ENCODE measurements at regions not wholly inside any gene's neighbourhood (a gene's known extent, or its start where the extent isn't known, plus 50 kb on each side); places are given as distances from the start of the nearest gene placed in this dataset.

GRCh38 chr1:208923946-208924720 lies 659.4 kb upstream of the CAMK1G start:
- no peak for DNase-seq

GRCh38 chr1:208924928-208925327 lies 658.6 kb upstream of the CAMK1G start:
- DNase-seq, result no peak

GRCh38 chr1:208928349-208929010 lies 655.0 kb upstream of the CAMK1G start:
- no peak for DNase-seq

- DNase-seq, result no peak
Observed at GRCh38 chr1:208929575-208929974, 653.9 kb upstream of the CAMK1G start.

GRCh38 chr1:208931936-208932335 lies 651.6 kb upstream of the CAMK1G start:
- no peak for DNase-seq

GRCh38 chr1:208933984-208934525 lies 649.5 kb upstream of the CAMK1G start:
- no peak for DNase-seq

GRCh38 chr1:208934933-208935332 lies 648.6 kb upstream of the CAMK1G start:
- DNase-seq, result no peak

GRCh38 chr1:208935517-208936187 lies 647.9 kb upstream of the CAMK1G start:
- no peak for DNase-seq

- DNase-seq, result no peak
Observed at GRCh38 chr1:208939537-208940085, 643.9 kb upstream of the CAMK1G start.

GRCh38 chr1:208942394-208943130 lies 641.0 kb upstream of the CAMK1G start:
- no peak for DNase-seq

GRCh38 chr1:208943291-208943690 lies 640.2 kb upstream of the CAMK1G start:
- DNase-seq, result no peak

- no peak for DNase-seq
Observed at GRCh38 chr1:208944981-208945451, 638.5 kb upstream of the CAMK1G start.

- DNase-seq, result no peak
Observed at GRCh38 chr1:208950206-208950605, 633.3 kb upstream of the CAMK1G start.

GRCh38 chr1:208951026-208951525 lies 632.4 kb upstream of the CAMK1G start:
- no peak for DNase-seq

GRCh38 chr1:208951908-208952307 lies 631.6 kb upstream of the CAMK1G start:
- DNase-seq, result no peak

GRCh38 chr1:208962867-208963266 lies 620.6 kb upstream of the CAMK1G start:
- DNase-seq, result no peak

- no peak for DNase-seq
Observed at GRCh38 chr1:208965351-208965750, 618.2 kb upstream of the CAMK1G start.

GRCh38 chr1:208967334-208967733 lies 616.2 kb upstream of the CAMK1G start:
- no peak for DNase-seq

GRCh38 chr1:208974717-208975116 lies 608.8 kb upstream of the CAMK1G start:
- DNase-seq, result no peak

GRCh38 chr1:208975456-208975855 lies 608.1 kb upstream of the CAMK1G start:
- DNase-seq, result no peak

- DNase-seq, result no peak
Observed at GRCh38 chr1:208977012-208977411, 606.5 kb upstream of the CAMK1G start.

GRCh38 chr1:208977638-208978256 lies 605.8 kb upstream of the CAMK1G start:
- no peak for DNase-seq

Measured in AML-193 (cell line).